H1 (cell line): ENCODE measurements at regions not wholly inside any gene's neighbourhood (a gene's known extent, or its start where the extent isn't known, plus 50 kb on each side); places are given as distances from the start of the nearest gene placed in this dataset.

Experiments
- CTCF ChIA-PET: fragments of 300-600 bp; sonication (Branson Sonifier 250); formaldehyde crosslinking; loops from one replicate; lab custom pipeline; 2021; ENCODE audit not compliant: partially characterized antibody; lab: Charles Lee
- POLR2A ChIA-PET: fragments of 300-600 bp; sonication (Branson Sonifier 250); formaldehyde crosslinking; loops from one replicate; lab custom pipeline; 2021; ENCODE audit warnings: inconsistent platforms; ENCODE audit not compliant: partially characterized antibody; lab: Charles Lee
- DNase-seq, 2 experiments: peaks; one replicate each; pipeline versions ENCODE4 v3.0.0 to v3.0.0-alpha.2; 2010 to 2022; ENCODE audit warnings: low spot score in 2 of 2, low read depth in 1 of 2, mixed read lengths in 1 of 2
- FAIRE-seq: peaks from 2 replicates; lab custom pipeline; 2011; peaks lifted over from hg19 to GRCh38; lab: Jason Lieb, UNC
- H2AFZ ChIP-seq: 2 replicates; pipeline ENCODE4 v1.8.1; 2012; ENCODE audit warnings: low read length, inconsistent platforms
- H2AK5ac ChIP-seq: 2 replicates; pipeline ENCODE4 v1.6.1; 2013; ENCODE audit warnings: low read depth, low read length
- H2BK120ac ChIP-seq: replicated peaks from 2 replicates; pipeline ENCODE3; 2013; ENCODE audit warnings: low read depth, low read length, inconsistent platforms
- H2BK12ac ChIP-seq: 2 replicates; pipeline ENCODE4 v1.6.1; 2013; ENCODE audit warnings: low read depth, low read length
- H2BK15ac ChIP-seq: 2 replicates; pipeline ENCODE4 v1.6.1; 2013; ENCODE audit warnings: low read length
- H2BK20ac ChIP-seq: 2 replicates; pipeline ENCODE4 v1.6.1; 2013; ENCODE audit warnings: low read length
- H2BK5ac ChIP-seq: 2 replicates; pipeline ENCODE4 v1.6.1; 2013; ENCODE audit warnings: low read depth, low read length
- H3K14ac ChIP-seq: 2 replicates; pipeline ENCODE4 v1.6.1; 2013; ENCODE audit warnings: inconsistent platforms; ENCODE audit not compliant: insufficient read length
- H3K18ac ChIP-seq: 2 replicates; pipeline ENCODE4 v1.6.1; 2013; ENCODE audit warnings: low read length; ENCODE audit errors: extremely low read depth
- H3K23ac ChIP-seq: 2 replicates; pipeline ENCODE4 v1.6.1; 2013; ENCODE audit warnings: inconsistent platforms; ENCODE audit not compliant: insufficient read length
- H3K23me2 ChIP-seq: 2 replicates; pipeline ENCODE4 v1.6.1; 2013; ENCODE audit warnings: low read depth, low read length
- H3K27ac ChIP-seq: 2 replicates; pipeline ENCODE4 v1.6.1; 2011; ENCODE audit warnings: low read depth, low read length, inconsistent platforms
- H3K27me3 ChIP-seq, 4 experiments: replicated peaks in 1 of 4; 1 replicate in 1 of 4; 2 replicates in 3 of 4; pipeline versions ENCODE4 v1.6.1 to v1.8.1; 2011 to 2013; ENCODE audit warnings: low read length in 3 of 4, mild to moderate bottlenecking in 3 of 4, inconsistent platforms in 2 of 4, mixed read lengths in 2 of 4, moderate library complexity in 1 of 4; ENCODE audit not compliant: control insufficient read depth in 3 of 4, insufficient read depth in 3 of 4; ENCODE audit errors: extremely low read depth in 1 of 4
- H3K36me3 ChIP-seq, 4 experiments: 2 replicates each; pipeline versions ENCODE4 v1.6.1 to v1.8.1; 2011 to 2013; ENCODE audit warnings: mild to moderate bottlenecking in 4 of 4, low read length in 3 of 4, moderate library complexity in 2 of 4, control low read depth in 1 of 4, inconsistent platforms in 1 of 4; ENCODE audit not compliant: insufficient read depth in 4 of 4, control insufficient read depth in 2 of 4
- H3K4ac ChIP-seq: replicated peaks from 2 replicates; pipeline ENCODE3; 2013; ENCODE audit warnings: low read length, low read depth, mixed read lengths, inconsistent platforms; ENCODE audit not compliant: insufficient read length
- H3K4me1 ChIP-seq, 4 experiments: replicated peaks in 1 of 4; 1 replicate in 1 of 4; 2 replicates in 3 of 4; pipeline versions ENCODE4 v1.6.1 to v1.8.1; 2011 to 2013; ENCODE audit warnings: low read length in 3 of 4, inconsistent platforms in 2 of 4, mixed read lengths in 1 of 4; ENCODE audit not compliant: insufficient read depth in 4 of 4, control insufficient read depth in 3 of 4
- H3K4me2 ChIP-seq, 2 experiments: 2 replicates each; pipeline versions ENCODE4 v1.6.1 to v1.8.1; 2011 to 2013; ENCODE audit warnings: low read depth in 2 of 2, low read length in 2 of 2, control low read depth in 1 of 2, inconsistent platforms in 1 of 2, mild to moderate bottlenecking in 1 of 2; ENCODE audit not compliant: insufficient read depth in 1 of 2
- H3K4me3 ChIP-seq, 4 experiments: fragments of 200-600, 300-600 bp in 1 of 4; sonication (generic), shearing (Covaris generic), sonication (Bioruptor Twin) in 1 of 4; 2 replicates each; pipeline versions ENCODE4 v1.5.1 to v1.8.1; 2011 to 2016; ENCODE audit warnings: low read length in 4 of 4, low read depth in 3 of 4, control low read depth in 2 of 4, inconsistent platforms in 2 of 4, mild to moderate bottlenecking in 2 of 4, mixed read lengths in 1 of 4, moderate library complexity in 1 of 4; ENCODE audit not compliant: insufficient read depth in 2 of 4; ENCODE audit errors: extremely low read depth in 1 of 4
- H3K56ac ChIP-seq: replicated peaks from 2 replicates; pipeline ENCODE3; 2013; ENCODE audit warnings: low read depth, mild to moderate bottlenecking, mixed read lengths, low read length, inconsistent platforms; ENCODE audit not compliant: insufficient read length
- H3K79me1 ChIP-seq: 2 replicates; pipeline ENCODE4 v1.6.1; 2013; ENCODE audit warnings: low read depth, low read length, control low read depth
- H3K79me2 ChIP-seq, 2 experiments: 2 replicates each; pipeline versions ENCODE4 v1.6.1 to v1.8.1; 2012 to 2013; ENCODE audit warnings: low read length in 2 of 2, mild to moderate bottlenecking in 2 of 2, inconsistent platforms in 1 of 2; ENCODE audit not compliant: insufficient read depth in 2 of 2, control insufficient read depth in 1 of 2
- H3K9ac ChIP-seq, 4 experiments: replicated peaks in 1 of 4; 1 replicate in 1 of 4; 2 replicates in 3 of 4; pipeline versions ENCODE4 v1.6.1 to v1.8.1; 2011 to 2013; ENCODE audit warnings: low read depth in 3 of 4, low read length in 3 of 4, control low read depth in 2 of 4, mild to moderate bottlenecking in 2 of 4, moderate library complexity in 2 of 4, inconsistent platforms in 1 of 4; ENCODE audit errors: extremely low read depth in 1 of 4
- H3K9me3 ChIP-seq, 2 experiments: 2 replicates each; pipeline versions ENCODE4 v1.6.1 to v1.8.1; 2012 to 2013; ENCODE audit warnings: mild to moderate bottlenecking in 2 of 2, moderate library complexity in 2 of 2, control low read depth in 1 of 2, inconsistent platforms in 1 of 2, low read depth in 1 of 2, low read length in 1 of 2, mixed read lengths in 1 of 2; ENCODE audit not compliant: insufficient read depth in 2 of 2
- H4K20me1 ChIP-seq, 2 experiments: replicated peaks in 1 of 2; 2 replicates each; pipeline versions ENCODE3 to v1.8.1; 2011 to 2013; ENCODE audit warnings: inconsistent platforms in 2 of 2, low read length in 2 of 2, mild to moderate bottlenecking in 1 of 2; ENCODE audit not compliant: insufficient read depth in 2 of 2, control insufficient read depth in 1 of 2
- H4K5ac ChIP-seq: 2 replicates; pipeline ENCODE4 v1.6.1; 2013; ENCODE audit warnings: low read length, low read depth, mixed read lengths, inconsistent platforms; ENCODE audit not compliant: insufficient read length
- H4K8ac ChIP-seq: 2 replicates; pipeline ENCODE4 v1.8.0; 2013; ENCODE audit warnings: mild to moderate bottlenecking, moderate library complexity, low read length, inconsistent platforms; ENCODE audit not compliant: insufficient read depth; ENCODE audit errors: extremely low read depth
- H4K91ac ChIP-seq: replicated peaks from 2 replicates; pipeline ENCODE3; 2013; ENCODE audit warnings: low read length, mixed read lengths, inconsistent platforms; ENCODE audit not compliant: insufficient read length
- CHD7 ChIP-seq: fragments of 300-600 bp; sonication (generic); IDR thresholded peaks from 2 replicates; pipeline ENCODE4 v1.7.1; 2012; ENCODE audit warnings: low read length, moderate library complexity, mild to moderate bottlenecking, inconsistent platforms; ENCODE audit not compliant: insufficient replicate concordance
- WGBS, 2 experiments: shearing (Covaris generic) in 1 of 2; methylation state at CpG; one replicate each; pipeline versions ENCODE4 v1.1.6 to v1.1.7; 2013 to 2015; ENCODE audit warnings: low lambda C conversion rate in 2 of 2, mixed read lengths in 2 of 2, inconsistent platforms in 1 of 2, low coverage in 1 of 2, missing lambda C conversion rate in 1 of 2; ENCODE audit not compliant: insufficient replicate concordance in 2 of 2, insufficient coverage in 1 of 2, insufficient read length in 1 of 2; ENCODE audit errors: extremely low coverage in 1 of 2, missing lambda C conversion rate in 1 of 2; 5-methylcytosine and 5-hydroxymethylcytosine counted together

- Histone ChIP-seq H4K8ac (no peak overlapping the region), H3K9me3 (no peaks in the 10 kb centered on the region), H2BK12ac (no peak overlapping the region), H2BK20ac (no peak overlapping the region), H4K5ac (no peak overlapping the region), H3K4me3 (no peak overlapping the region), H4K91ac (no peak overlapping the region), H3K18ac (no peak overlapping the region), H2AFZ (no peak overlapping the region), H2BK5ac (no peak overlapping the region), H3K4me2 (no peak overlapping the region), H3K14ac (no peak overlapping the region), H2AK5ac (no peak overlapping the region), H3K27ac (no peak overlapping the region), H3K56ac (no peak overlapping the region), H3K79me2 (no peaks in the 10 kb centered on the region), H3K9ac (no peak overlapping the region), H3K4ac (no peak overlapping the region), H3K23me2 (no peaks in the 10 kb centered on the region), H3K27me3 (no peaks in the 10 kb centered on the region), H2BK15ac (no peak overlapping the region), H3K79me1 (no peaks in the 10 kb centered on the region), H3K23ac (no peak overlapping the region), H3K36me3 (no peaks in the 10 kb centered on the region), H3K4me1 (no peaks in the 10 kb centered on the region), H4K20me1 (no peaks in the 10 kb centered on the region), H2BK120ac (no peak overlapping the region)
- no peak for DNase-seq
- WGBS, 2 experiments, result 92% methylated on average over 3 of the region's 3 CpGs; no CpG with 5 or more reads in 1 of the 2 experiments
- POLR2A ChIA-PET, result no interaction called here
- CTCF ChIA-PET, result no interaction called here
- no peak for FAIRE-seq
- no peak for TF ChIP-seq CHD7
These were observed 1009.3 kb upstream of the PRMT6 start for GRCh38 chr1:106047210-106047609.
